ENCODE measurements at regions not wholly inside any gene's neighbourhood (a gene's known extent, or its start where the extent isn't known, plus 50 kb on each side); places are given as distances from the start of the nearest gene placed in this dataset.

- H3K9ac ChIP-seq (ENCODE audit: control insufficient read depth, extremely low read depth, insufficient read depth, low read length) = no peak overlapping the region
- H3K9me3 ChIP-seq (ENCODE audit: control insufficient read depth, low read depth, low read length) = peaks cover 2% of the 10 kb centered on the region
- no peaks in the 10 kb centered on the region for H3K4me1 ChIP-seq (ENCODE audit: control insufficient read depth, extremely low read depth, insufficient read depth, low read length)
- DNase-seq (ENCODE audit: low read depth, low spot score) (no peak), FAIRE-seq (no peak)
- no peaks in the 10 kb centered on the region for H3K9me1 ChIP-seq (ENCODE audit: control insufficient read depth, extremely low read depth, insufficient read depth, low read length)
- H3K4me2 ChIP-seq (ENCODE audit: control insufficient read depth, extremely low read depth, insufficient read depth, low read depth, low read length) = no peak overlapping the region
- dilution Hi-C loops (cut with MboI; ENCODE audit: extremely low pct_ligation_motif_present, low sequenced_read_pairs) = no loop called here
- no peak overlapping the region for H3K4me3 ChIP-seq (ENCODE audit: control insufficient read depth in 2 of 3, extremely low read depth in 1 of 3, insufficient read depth in 2 of 3, low read depth in 1 of 3, low read length in 3 of 3)
- no peaks in the 10 kb centered on the region for H3K79me2 ChIP-seq (ENCODE audit: control insufficient read depth, insufficient read depth, low read length)
- H3K27ac ChIP-seq (ENCODE audit: control insufficient read depth, insufficient read depth, low read length) = no peak overlapping the region
- TF ChIP-seq, protein P1, sequence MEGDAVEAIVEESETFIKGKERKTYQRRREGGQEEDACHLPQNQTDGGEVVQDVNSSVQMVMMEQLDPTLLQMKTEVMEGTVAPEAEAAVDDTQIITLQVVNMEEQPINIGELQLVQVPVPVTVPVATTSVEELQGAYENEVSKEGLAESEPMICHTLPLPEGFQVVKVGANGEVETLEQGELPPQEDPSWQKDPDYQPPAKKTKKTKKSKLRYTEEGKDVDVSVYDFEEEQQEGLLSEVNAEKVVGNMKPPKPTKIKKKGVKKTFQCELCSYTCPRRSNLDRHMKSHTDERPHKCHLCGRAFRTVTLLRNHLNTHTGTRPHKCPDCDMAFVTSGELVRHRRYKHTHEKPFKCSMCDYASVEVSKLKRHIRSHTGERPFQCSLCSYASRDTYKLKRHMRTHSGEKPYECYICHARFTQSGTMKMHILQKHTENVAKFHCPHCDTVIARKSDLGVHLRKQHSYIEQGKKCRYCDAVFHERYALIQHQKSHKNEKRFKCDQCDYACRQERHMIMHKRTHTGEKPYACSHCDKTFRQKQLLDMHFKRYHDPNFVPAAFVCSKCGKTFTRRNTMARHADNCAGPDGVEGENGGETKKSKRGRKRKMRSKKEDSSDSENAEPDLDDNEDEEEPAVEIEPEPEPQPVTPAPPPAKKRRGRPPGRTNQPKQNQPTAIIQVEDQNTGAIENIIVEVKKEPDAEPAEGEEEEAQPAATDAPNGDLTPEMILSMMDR (optimal IDR thresholded peaks at IDR 0.05 in 1 of 3, IDR thresholded peaks at IDR 0.05 in 1 of 3, conservative IDR thresholded peaks at IDR 0.05 in 1 of 3; ENCODE audit: extremely low read depth in 1 of 3, insufficient read depth in 2 of 3, low read length in 3 of 3) = no peak
- TF ChIP-seq EZH2 (IDR thresholded peaks at IDR 0.05; ENCODE audit: low read length) = no peak
- H2AFZ ChIP-seq (ENCODE audit: control insufficient read depth, low read length) = no peak overlapping the region
- no peaks in the 10 kb centered on the region for H4K20me1 ChIP-seq (ENCODE audit: control insufficient read depth, extremely low read depth, insufficient read depth, low read length)
- H3K36me3 ChIP-seq (ENCODE audit: control insufficient read depth in 2 of 2, extremely low read depth in 1 of 2, insufficient read depth in 2 of 2, low read length in 2 of 2) = no peaks in the 10 kb centered on the region
- no peaks in the 10 kb centered on the region for H3K27me3 ChIP-seq (ENCODE audit: control insufficient read depth, extremely low read depth, insufficient read depth, low read length)
Measured at GRCh38 chr2:5868931-5869330, 176.7 kb downstream of the SOX11 start.

- FAIRE-seq = no peak
- dilution Hi-C loops (cut with MboI; ENCODE audit: extremely low pct_ligation_motif_present, low sequenced_read_pairs) = no loop called here
Measured at GRCh38 chr2:5869936-5870335, 177.8 kb downstream of the SOX11 start.

More at GRCh38 chr2:5869936-5870335, 177.8 kb downstream of the SOX11 start:
- H3K27ac ChIP-seq (ENCODE audit: control insufficient read depth, insufficient read depth, low read length) = no peak overlapping the region
- DNase-seq (ENCODE audit: low read depth, low spot score) = no peak
- H3K79me2 ChIP-seq (ENCODE audit: control insufficient read depth, insufficient read depth, low read length) = no peaks in the 10 kb centered on the region
- H4K20me1 ChIP-seq (ENCODE audit: control insufficient read depth, extremely low read depth, insufficient read depth, low read length) = no peaks in the 10 kb centered on the region
- no peaks in the 10 kb centered on the region for H3K4me1 ChIP-seq (ENCODE audit: control insufficient read depth, extremely low read depth, insufficient read depth, low read length)
- H3K9ac ChIP-seq (ENCODE audit: control insufficient read depth, extremely low read depth, insufficient read depth, low read length) = no peak overlapping the region
- peaks cover 2% of the 10 kb centered on the region for H3K9me3 ChIP-seq (ENCODE audit: control insufficient read depth, low read depth, low read length)
- H3K27me3 ChIP-seq (ENCODE audit: control insufficient read depth, extremely low read depth, insufficient read depth, low read length) = no peaks in the 10 kb centered on the region
- no peak overlapping the region for H3K4me3 ChIP-seq (ENCODE audit: control insufficient read depth in 2 of 3, extremely low read depth in 1 of 3, insufficient read depth in 2 of 3, low read depth in 1 of 3, low read length in 3 of 3)
- no peak overlapping the region for H3K4me2 ChIP-seq (ENCODE audit: control insufficient read depth, extremely low read depth, insufficient read depth, low read depth, low read length)
- no peaks in the 10 kb centered on the region for H3K9me1 ChIP-seq (ENCODE audit: control insufficient read depth, extremely low read depth, insufficient read depth, low read length)
- no peak overlapping the region for H2AFZ ChIP-seq (ENCODE audit: control insufficient read depth, low read length)
- no peak for TF ChIP-seq EZH2 (IDR thresholded peaks at IDR 0.05; ENCODE audit: low read length)
- TF ChIP-seq, protein P1 (optimal IDR thresholded peaks at IDR 0.05 in 1 of 3, IDR thresholded peaks at IDR 0.05 in 1 of 3, conservative IDR thresholded peaks at IDR 0.05 in 1 of 3; ENCODE audit: extremely low read depth in 1 of 3, insufficient read depth in 2 of 3, low read length in 3 of 3) = no peak
- no peaks in the 10 kb centered on the region for H3K36me3 ChIP-seq (ENCODE audit: control insufficient read depth in 2 of 2, extremely low read depth in 1 of 2, insufficient read depth in 2 of 2, low read length in 2 of 2)
